GM12878 (cell line): ENCODE measurements at regions not wholly inside any gene's neighbourhood (a gene's known extent, or its start where the extent isn't known, plus 50 kb on each side); places are given as distances from the start of the nearest gene placed in this dataset.

Experiments
- ATAC-seq: fragments of 200-7000 bp; cut with Tn5 transposase; 3 replicates; pipeline ENCODE4 v1.9.1; 2020; ENCODE audit warnings: mild to moderate bottlenecking, moderate library complexity
- BruUV-seq: library from RNA; stranded (reverse); fragments of 400-500 nt; replicated peaks from 2 replicates; lab custom pipeline; 2021; lab: Mats Ljungman, UMichigan
- CTCF ChIA-PET: fragments of 300-600 bp; sonication (Branson Sonifier 250); formaldehyde crosslinking; extraction: SDS; loops from one replicate; lab custom pipeline; 2021; ENCODE audit warnings: inconsistent platforms; lab: Yijun Ruan, JAX
- POLR2A ChIA-PET: fragments of 350-600 bp; formaldehyde crosslinking; extraction: SDS; loops from one replicate; lab custom pipeline; 2021; ENCODE audit warnings: inconsistent platforms; lab: Charles Lee
- RAD21 ChIA-PET: fragments of 300-600 bp; sonication (Branson Sonifier 250); formaldehyde crosslinking; loops from one replicate; lab custom pipeline; 2023; ENCODE audit warnings: antibody characterized with exemption; ENCODE audit not compliant: unreplicated experiment; lab: Charles Lee
- SMC1A ChIA-PET: fragments of 300-600 bp; sonication (Branson Sonifier 250); formaldehyde crosslinking; loops from one replicate; lab custom pipeline; 2023; ENCODE audit not compliant: unreplicated experiment, uncharacterized antibody; lab: Charles Lee
- DNase-seq: peaks from one replicate; pipeline ENCODE4 v3.0.0-alpha.2; 2011; ENCODE audit warnings: low read depth, low spot score
- FAIRE-seq: peaks from 3 replicates; lab custom pipeline; 2011; peaks lifted over from hg19 to GRCh38; lab: Jason Lieb, UNC
- H2AFZ ChIP-seq: 2 replicates; pipeline ENCODE4 v1.6.0; 2011; ENCODE audit warnings: low read depth, low read length, control low read depth; ENCODE audit not compliant: control insufficient read depth
- H3K27ac ChIP-seq: 2 replicates; pipeline ENCODE4 v1.5.1; 2011; ENCODE audit warnings: control low read depth; ENCODE audit not compliant: control insufficient read depth, insufficient read depth
- H3K27me3 ChIP-seq, 2 experiments: replicated peaks in 1 of 2; 2 replicates each; pipeline versions ENCODE4 v1.6.0 to v1.6.1; 2011; ENCODE audit warnings: low read length in 1 of 2; ENCODE audit not compliant: control insufficient read depth in 2 of 2, insufficient read depth in 2 of 2
- H3K36me3 ChIP-seq, 2 experiments: 2 replicates each; pipeline ENCODE4 v1.5.1; 2011; ENCODE audit warnings: low read length in 1 of 2; ENCODE audit not compliant: control insufficient read depth in 2 of 2, insufficient read depth in 2 of 2
- H3K4me1 ChIP-seq: 2 replicates; pipeline ENCODE4 v1.6.1; 2011; ENCODE audit warnings: mild to moderate bottlenecking, low read length, moderate library complexity, mixed read lengths; ENCODE audit not compliant: control insufficient read depth, insufficient read depth
- H3K4me2 ChIP-seq: 2 replicates; pipeline ENCODE4 v1.6.0; 2011; ENCODE audit warnings: control low read depth; ENCODE audit not compliant: control insufficient read depth, insufficient read depth
- H3K4me3 ChIP-seq: fragments of 200-600 bp; sonication (generic); 2 replicates; pipeline ENCODE4 v1.5.1; 2016
- H3K79me2 ChIP-seq: 2 replicates; pipeline ENCODE4 v1.6.0; 2011; ENCODE audit warnings: low read length; ENCODE audit not compliant: control insufficient read depth, insufficient read depth
- H3K9ac ChIP-seq: 2 replicates; pipeline ENCODE4 v1.8.0; 2011; ENCODE audit warnings: low read length, control low read depth, mixed read lengths; ENCODE audit not compliant: control insufficient read depth, insufficient read depth
- H3K9me3 ChIP-seq: replicated peaks from 3 replicates; pipeline ENCODE4 v1.5.1; 2011; ENCODE audit warnings: mild to moderate bottlenecking, low read length; ENCODE audit not compliant: control insufficient read depth, insufficient read depth
- H4K20me1 ChIP-seq: 2 replicates; pipeline ENCODE4 v1.6.0; 2011; ENCODE audit not compliant: control insufficient read depth, insufficient read depth
- E4F1 ChIP-seq: fragments of 450-650 bp; IDR thresholded peaks from 2 replicates; pipeline ENCODE4 v1.6.1; 2018; ENCODE audit warnings: borderline replicate concordance, mild to moderate bottlenecking; ENCODE audit not compliant: partially characterized antibody
- IRF4 ChIP-seq: IDR thresholded peaks from 2 replicates; pipeline ENCODE4 v1.6.1; 2011; ENCODE audit warnings: low read depth, low read length
- NR2F1 ChIP-seq: fragments of 450-650 bp; conservative IDR thresholded peaks from 2 replicates; pipeline ENCODE4 v1.6.1; 2017; ENCODE audit warnings: mild to moderate bottlenecking
- PRDM15 ChIP-seq: fragments of 450-650 bp; formaldehyde crosslinking; IDR thresholded peaks from 2 replicates; pipeline ENCODE4 v1.4.0; 2020; ENCODE audit warnings: mild to moderate bottlenecking, moderate library complexity
- RELB ChIP-seq: fragments of 450-650 bp; IDR thresholded peaks from 2 replicates; pipeline ENCODE4 v1.6.1; 2017; ENCODE audit warnings: low read depth, mild to moderate bottlenecking, moderate library complexity
- SREBF1 ChIP-seq: IDR thresholded peaks from 2 replicates; pipeline ENCODE4 v1.6.1; 2012; ENCODE audit warnings: mild to moderate bottlenecking, low read length
- ZNF592 ChIP-seq: fragments of 450-650 bp; IDR thresholded peaks from 2 replicates; pipeline ENCODE4 v1.6.1; 2017; ENCODE audit warnings: mild to moderate bottlenecking, moderate library complexity
- WGBS: methylation state at CpG from one replicate; pipeline ENCODE4 v1.1.6; 2016; ENCODE audit warnings: low lambda C conversion rate; ENCODE audit not compliant: insufficient replicate concordance, insufficient coverage; ENCODE audit errors: missing lambda C conversion rate; 5-methylcytosine and 5-hydroxymethylcytosine counted together
- in situ Hi-C: fragments of 300-500 bp; cut with MboI; formaldehyde crosslinking; loops from 9 replicates; pipeline ENCODE4 v1.14.3; 2018; ENCODE audit warnings: mixed read lengths
- intact Hi-C: fragments of 100-400 bp; cut with micrococcal nuclease; formaldehyde crosslinking; loops from one replicate; pipeline ENCODE4 v1.14.2; 2022; ENCODE audit not compliant: unreplicated experiment

GRCh38 chr13:50406831-50407230 lies 391.6 kb downstream of the KCNRG start:
- WGBS = 70% methylated on average over 3 of the region's 3 CpGs
- Histone ChIP-seq H3K27me3 (peaks cover 0 to 3% of the 10 kb centered on the region in 2 experiments; a peak in 1 of 4 replicates), H3K27ac (no peak overlapping the region), H4K20me1 (no peaks in the 10 kb centered on the region), H3K4me3 (no peak overlapping the region)
- ATAC-seq = no peak
- TF ChIP-seq NR2F1 = no peak
- no peak for TF ChIP-seq PRDM15
- no peak for TF ChIP-seq RELB
- TF ChIP-seq ZNF592 = no peak
- TF ChIP-seq SREBF1 = no peak
- no peak for TF ChIP-seq E4F1
- TF ChIP-seq IRF4 = no peak
- TF ChIP-seq, all 136 proteins: peak for 0
- no TSS peak for BruUV-seq
- in situ Hi-C loops (no loop called here), intact Hi-C loops (no loop called here)
- H3K79me2 ChIP-seq = no peaks in the 10 kb centered on the region
- no peak overlapping the region for H3K9ac ChIP-seq
- CTCF ChIA-PET = interaction anchor here (1.2 kb wide), 1 partner anchor 430 kb away, joined by 4 read pairs; no protein-coding TSS in a partner anchor
- no peaks in the 10 kb centered on the region for H3K36me3 ChIP-seq
- DNase-seq = no peak
- no peaks in the 10 kb centered on the region for H3K9me3 ChIP-seq
- H3K4me2 ChIP-seq = no peak overlapping the region
- no peak for FAIRE-seq
- no peak overlapping the region for H2AFZ ChIP-seq
- H3K4me1 ChIP-seq = no peaks in the 10 kb centered on the region
- SMC1A ChIA-PET = interaction anchor here (1.3 kb wide), 1 partner anchor 16 kb away, joined by 3 read pairs; no protein-coding TSS in a partner anchor
- POLR2A ChIA-PET = no interaction called here
- RAD21 ChIA-PET = no interaction called here
